T-helper 1 cell treated with Interleukin-12 subunit alpha and Interleukin-12 subunit beta and Interleukin-4 antibody, amounts not matched to agents 30 μg/mL and 1 μg/mL, for 36 hours (primary cell): ENCODE measurements at regions not wholly inside any gene's neighbourhood (a gene's known extent, or its start where the extent isn't known, plus 50 kb on each side); places are given as distances from the start of the nearest gene placed in this dataset.
"Not testable (repeated sequence)": the region's sequence is repeated elsewhere in the genome, so short reads cannot be mapped to it uniquely, and the experiment has no call there.

Source experiments
- H3K27ac Mint-ChIP-seq: one replicate; pipeline ENCODE4 v1.8.0; 2021; ENCODE audit warnings: mild to moderate bottlenecking, mixed read lengths
- H3K27me3 Mint-ChIP-seq: one replicate; pipeline ENCODE4 v1.8.0; 2021; ENCODE audit warnings: low read depth, mixed read lengths
- H3K36me3 Mint-ChIP-seq: one replicate; pipeline ENCODE4 v1.8.0; 2021; ENCODE audit warnings: low read depth, mixed read lengths
- H3K4me1 Mint-ChIP-seq: one replicate; pipeline ENCODE4 v1.8.0; 2021; ENCODE audit warnings: low read depth, mixed read lengths
- H3K4me3 Mint-ChIP-seq: one replicate; pipeline ENCODE4 v1.8.0; 2021; ENCODE audit warnings: mild to moderate bottlenecking, moderate library complexity, mixed read lengths
- H3K9me3 Mint-ChIP-seq: one replicate; pipeline ENCODE4 v1.8.0; 2021; ENCODE audit warnings: mixed read lengths

GRCh38 chr22:25403811-25404471 is 160.5 kb upstream of the GRK3 start:
- H3K36me3 Mint-ChIP-seq: peaks cover 6% of the 10 kb centered on the region
- no peaks in the 10 kb centered on the region for H3K9me3 Mint-ChIP-seq
- H3K27ac Mint-ChIP-seq: peak overlapping the region; percentile 13
- peak overlapping the region; percentile 82 for H3K4me3 Mint-ChIP-seq
- H3K4me1 Mint-ChIP-seq: peaks cover 26% of the 10 kb centered on the region
- H3K27me3 Mint-ChIP-seq: no peaks in the 10 kb centered on the region

- Mint-ChIP-seq H3K27me3 (no peaks in the 10 kb centered on the region), H3K4me3 (peak overlapping the region; percentile 82), H3K4me1 (peaks cover 26% of the 10 kb centered on the region), H3K36me3 (peaks cover 6% of the 10 kb centered on the region), H3K9me3 (no peaks in the 10 kb centered on the region), H3K27ac (no peak overlapping the region)
Measured at GRCh38 chr22:25404556-25404927, 159.9 kb upstream of the GRK3 start.

GRCh38 chr22:25404928-25405816 is 159.3 kb upstream of the GRK3 start:
- Mint-ChIP-seq H3K9me3 (no peaks in the 10 kb centered on the region), H3K27ac (peak overlapping the region; percentile 45), H3K4me3 (peak overlapping the region; percentile 81), H3K27me3 (no peaks in the 10 kb centered on the region), H3K4me1 (peaks cover 26% of the 10 kb centered on the region), H3K36me3 (peaks cover 6% of the 10 kb centered on the region)

GRCh38 chr22:25405841-25406509 is 158.5 kb upstream of the GRK3 start:
- Mint-ChIP-seq H3K36me3 (peaks cover 8% of the 10 kb centered on the region), H3K9me3 (no peaks in the 10 kb centered on the region), H3K4me1 (peaks cover 30% of the 10 kb centered on the region), H3K27ac (peak overlapping the region; percentile 63), H3K27me3 (no peaks in the 10 kb centered on the region), H3K4me3 (peak overlapping the region; percentile 81)

GRCh38 chr22:25406510-25407210 is 157.8 kb upstream of the GRK3 start:
- H3K27me3 Mint-ChIP-seq: no peaks in the 10 kb centered on the region
- peaks cover 31% of the 10 kb centered on the region for H3K4me1 Mint-ChIP-seq
- peak overlapping the region; percentile 59 for H3K27ac Mint-ChIP-seq
- peaks cover 8% of the 10 kb centered on the region for H3K36me3 Mint-ChIP-seq
- H3K9me3 Mint-ChIP-seq: no peaks in the 10 kb centered on the region
- H3K4me3 Mint-ChIP-seq: peak overlapping the region; percentile 81

GRCh38 chr22:25407226-25407858 is 157.1 kb upstream of the GRK3 start:
- no peaks in the 10 kb centered on the region for H3K9me3 Mint-ChIP-seq
- peak overlapping the region; percentile 50 for H3K27ac Mint-ChIP-seq
- H3K4me1 Mint-ChIP-seq: peaks cover 28% of the 10 kb centered on the region
- H3K27me3 Mint-ChIP-seq: no peaks in the 10 kb centered on the region
- H3K36me3 Mint-ChIP-seq: peaks cover 8% of the 10 kb centered on the region
- H3K4me3 Mint-ChIP-seq: peak overlapping the region; percentile 55

- Mint-ChIP-seq H3K4me3 (peak overlapping the region; percentile 55), H3K9me3 (peaks cover 5% of the 10 kb centered on the region), H3K4me1 (peaks cover 26% of the 10 kb centered on the region), H3K36me3 (peaks cover 8% of the 10 kb centered on the region), H3K27ac (no peak overlapping the region), H3K27me3 (peaks cover 4% of the 10 kb centered on the region)
Measured at GRCh38 chr22:25407859-25408229, 156.6 kb upstream of the GRK3 start.

- no peak overlapping the region for H3K27ac Mint-ChIP-seq
- H3K27me3 Mint-ChIP-seq: peaks cover 6% of the 10 kb centered on the region
- no peak overlapping the region for H3K4me3 Mint-ChIP-seq
- H3K36me3 Mint-ChIP-seq: peaks cover 2% of the 10 kb centered on the region
- peaks cover 14% of the 10 kb centered on the region for H3K4me1 Mint-ChIP-seq
- H3K9me3 Mint-ChIP-seq: peaks cover 15% of the 10 kb centered on the region
Measured at GRCh38 chr22:25409240-25409639, 155.2 kb upstream of the GRK3 start.

GRCh38 chr22:25410849-25411248 is 153.6 kb upstream of the GRK3 start:
- Mint-ChIP-seq H3K27me3 (peaks cover 16% of the 10 kb centered on the region), H3K27ac (peak overlapping the region; percentile 85), H3K4me3 (peak overlapping the region; percentile 71), H3K36me3 (peaks cover 2% of the 10 kb centered on the region), H3K4me1 (peaks cover 10% of the 10 kb centered on the region), H3K9me3 (peaks cover 15% of the 10 kb centered on the region)

GRCh38 chr22:25413620-25414019 is 150.9 kb upstream of the GRK3 start:
- Mint-ChIP-seq H3K4me1 (peaks cover 9% of the 10 kb centered on the region), H3K27me3 (peaks cover 40% of the 10 kb centered on the region), H3K27ac (no peak overlapping the region), H3K36me3 (peaks cover 2% of the 10 kb centered on the region), H3K4me3 (no peak overlapping the region), H3K9me3 (peaks cover 15% of the 10 kb centered on the region)

- H3K4me3 Mint-ChIP-seq, H3K27ac Mint-ChIP-seq, H3K36me3 Mint-ChIP-seq: not testable (repeated sequence)
- peaks cover 18% of the 10 kb centered on the region for H3K4me1 Mint-ChIP-seq
- peaks cover 60% of the 10 kb centered on the region for H3K27me3 Mint-ChIP-seq
- peaks cover 15% of the 10 kb centered on the region for H3K9me3 Mint-ChIP-seq
Measured at GRCh38 chr22:25415731-25416130, 148.7 kb upstream of the GRK3 start.

GRCh38 chr22:25417826-25418225 is 146.6 kb upstream of the GRK3 start:
- not testable (repeated sequence) for H3K4me3 Mint-ChIP-seq, H3K9me3 Mint-ChIP-seq, H3K36me3 Mint-ChIP-seq, H3K27ac Mint-ChIP-seq
- H3K27me3 Mint-ChIP-seq: peaks cover 70% of the 10 kb centered on the region
- H3K4me1 Mint-ChIP-seq: peaks cover 19% of the 10 kb centered on the region

GRCh38 chr22:25419247-25420113 is 145.0 kb upstream of the GRK3 start:
- H3K4me3 Mint-ChIP-seq: peak overlapping the region; percentile 71
- no peaks in the 10 kb centered on the region for H3K9me3 Mint-ChIP-seq
- H3K27me3 Mint-ChIP-seq: peaks cover 82% of the 10 kb centered on the region
- peaks cover 19% of the 10 kb centered on the region for H3K4me1 Mint-ChIP-seq
- H3K27ac Mint-ChIP-seq: no peak overlapping the region
- no peaks in the 10 kb centered on the region for H3K36me3 Mint-ChIP-seq
